Loucy (cell line): ENCODE measurements at regions not wholly inside any gene's neighbourhood (a gene's known extent, or its start where the extent isn't known, plus 50 kb on each side); places are given as distances from the start of the nearest gene placed in this dataset.

ENCODE experiments used
- H2AFZ ChIP-seq: fragments of 200-600 bp; sonication (generic); 2 replicates; pipeline ENCODE4 v1.6.0; 2016; ENCODE audit warnings: antibody characterized with exemption, mild to moderate bottlenecking, low read length, moderate library complexity
- H3F3A ChIP-seq: fragments of 200-600 bp; 2 replicates; pipeline ENCODE4 v1.6.0; 2016; ENCODE audit warnings: antibody characterized with exemption, low read depth, mild to moderate bottlenecking
- H3K27me3 ChIP-seq: fragments of 200-600 bp; sonication (generic); 2 replicates; pipeline ENCODE4 v1.6.1; 2014; ENCODE audit warnings: low read length, mild to moderate bottlenecking; ENCODE audit not compliant: insufficient read depth, poor library complexity, severe bottlenecking
- H3K36me3 ChIP-seq: fragments of 200-600 bp; sonication (generic); 2 replicates; pipeline ENCODE4 v1.6.1; 2016; ENCODE audit warnings: low read length; ENCODE audit not compliant: insufficient read depth
- H3K4me1 ChIP-seq: fragments of 200-600 bp; sonication (generic); 2 replicates; pipeline ENCODE4 v1.5.1; 2014; ENCODE audit warnings: low read length, mild to moderate bottlenecking; ENCODE audit not compliant: insufficient read depth, poor library complexity, severe bottlenecking
- H3K4me2 ChIP-seq: fragments of 200-600 bp; sonication (generic); 2 replicates; pipeline ENCODE4 v1.6.0; 2014; ENCODE audit warnings: antibody characterized with exemption, low read length, low read depth, mild to moderate bottlenecking; ENCODE audit not compliant: poor library complexity, severe bottlenecking
- H3K4me3 ChIP-seq: fragments of 200-600 bp; sonication (generic); 2 replicates; pipeline ENCODE4 v1.5.1; 2014; ENCODE audit warnings: low read length, mild to moderate bottlenecking, mixed read lengths; ENCODE audit not compliant: poor library complexity, severe bottlenecking
- H3K79me2 ChIP-seq: fragments of 200-600 bp; sonication (generic); 2 replicates; pipeline ENCODE4 v1.6.1; 2014; ENCODE audit warnings: low read length; ENCODE audit not compliant: insufficient read depth
- H3K9ac ChIP-seq: fragments of 200-600 bp; sonication (generic); 2 replicates; pipeline ENCODE4 v1.6.0; 2014; ENCODE audit warnings: mild to moderate bottlenecking, low read depth, low read length, moderate library complexity; ENCODE audit not compliant: poor library complexity, severe bottlenecking
- H3K9me2 ChIP-seq: fragments of 200-600 bp; sonication (generic); replicated peaks from 2 replicates; pipeline ENCODE4 v1.6.1; 2016; ENCODE audit warnings: low read depth, low read length, mixed read lengths
- H3K9me3 ChIP-seq: fragments of 200-600 bp; sonication (generic); 2 replicates; pipeline ENCODE4 v1.6.1; 2014; ENCODE audit warnings: mild to moderate bottlenecking, antibody characterized with exemption, low read length, low read depth; ENCODE audit not compliant: insufficient read depth
- H4K20me1 ChIP-seq: fragments of 200-600 bp; sonication (generic); 2 replicates; pipeline ENCODE4 v1.6.0; 2014; ENCODE audit warnings: antibody characterized with exemption, low read length, mild to moderate bottlenecking; ENCODE audit not compliant: insufficient read depth, poor library complexity, severe bottlenecking
- EZH2phosphoT487 ChIP-seq: fragments of 200-600 bp; IDR thresholded peaks from 2 replicates; pipeline ENCODE4 v1.6.1; 2018; ENCODE audit warnings: antibody characterized with exemption, mild to moderate bottlenecking, moderate library complexity, borderline replicate concordance
- TF ChIP-seq, protein P1 (sequence below): fragments of 200-600 bp; sonication (generic); conservative IDR thresholded peaks from 2 replicates; pipeline ENCODE4 v1.5.1; 2014; ENCODE audit warnings: mild to moderate bottlenecking, antibody characterized with exemption, low read length

DNA sequence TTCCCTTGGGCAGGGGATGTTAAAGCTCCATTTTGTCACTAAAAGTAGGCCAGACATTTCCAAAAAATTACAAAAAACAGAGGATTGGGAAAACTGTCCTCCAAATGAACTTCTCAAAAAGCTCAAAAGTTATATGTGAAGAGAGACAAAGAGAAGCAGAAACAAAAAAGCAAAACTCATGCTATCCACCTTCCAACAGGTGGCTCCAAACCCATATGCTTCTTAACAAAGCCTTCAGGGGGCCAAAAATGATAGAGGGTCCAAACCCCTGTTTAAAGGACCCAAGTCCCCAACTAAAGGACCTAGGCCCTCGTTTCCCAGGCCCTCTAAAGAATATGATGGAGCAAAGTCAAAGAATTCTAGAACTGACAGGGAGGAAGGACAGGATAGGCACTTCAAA is 146.7 kb downstream of the AASDHPPT start:
- no peak for TF ChIP-seq EZH2phosphoT487
- TF ChIP-seq, protein P1, sequence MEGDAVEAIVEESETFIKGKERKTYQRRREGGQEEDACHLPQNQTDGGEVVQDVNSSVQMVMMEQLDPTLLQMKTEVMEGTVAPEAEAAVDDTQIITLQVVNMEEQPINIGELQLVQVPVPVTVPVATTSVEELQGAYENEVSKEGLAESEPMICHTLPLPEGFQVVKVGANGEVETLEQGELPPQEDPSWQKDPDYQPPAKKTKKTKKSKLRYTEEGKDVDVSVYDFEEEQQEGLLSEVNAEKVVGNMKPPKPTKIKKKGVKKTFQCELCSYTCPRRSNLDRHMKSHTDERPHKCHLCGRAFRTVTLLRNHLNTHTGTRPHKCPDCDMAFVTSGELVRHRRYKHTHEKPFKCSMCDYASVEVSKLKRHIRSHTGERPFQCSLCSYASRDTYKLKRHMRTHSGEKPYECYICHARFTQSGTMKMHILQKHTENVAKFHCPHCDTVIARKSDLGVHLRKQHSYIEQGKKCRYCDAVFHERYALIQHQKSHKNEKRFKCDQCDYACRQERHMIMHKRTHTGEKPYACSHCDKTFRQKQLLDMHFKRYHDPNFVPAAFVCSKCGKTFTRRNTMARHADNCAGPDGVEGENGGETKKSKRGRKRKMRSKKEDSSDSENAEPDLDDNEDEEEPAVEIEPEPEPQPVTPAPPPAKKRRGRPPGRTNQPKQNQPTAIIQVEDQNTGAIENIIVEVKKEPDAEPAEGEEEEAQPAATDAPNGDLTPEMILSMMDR, result no peak
- no peaks in the 10 kb centered on the region for H3K4me1 ChIP-seq
- no peak overlapping the region for H3K4me2 ChIP-seq
- no peaks in the 10 kb centered on the region for H3K27me3 ChIP-seq
- H3K36me3 ChIP-seq, result no peaks in the 10 kb centered on the region
- no peaks in the 10 kb centered on the region for H3K79me2 ChIP-seq
- no peak overlapping the region for H2AFZ ChIP-seq
- no peaks in the 10 kb centered on the region for H3F3A ChIP-seq
- H4K20me1 ChIP-seq, result no peaks in the 10 kb centered on the region
- no peak overlapping the region for H3K4me3 ChIP-seq
- no peak overlapping the region for H3K9ac ChIP-seq
- 0 out of 2 replicates have a peak, but pooled peaks cover 2% of the 10 kb centered on the region for H3K9me3 ChIP-seq
- no peaks in the 10 kb centered on the region for H3K9me2 ChIP-seq

GRCh38 chr11:106228996-106229395 is 151.5 kb downstream of the AASDHPPT start:
- Histone ChIP-seq H3K79me2 (no peaks in the 10 kb centered on the region), H3K9me2 (no peaks in the 10 kb centered on the region), H3F3A (no peaks in the 10 kb centered on the region), H3K27me3 (no peaks in the 10 kb centered on the region), H3K4me1 (no peaks in the 10 kb centered on the region), H4K20me1 (no peaks in the 10 kb centered on the region), H2AFZ (no peak overlapping the region), H3K9ac (no peak overlapping the region), H3K4me3 (no peak overlapping the region), H3K9me3 (no peaks in the 10 kb centered on the region), H3K4me2 (no peak overlapping the region), H3K36me3 (no peaks in the 10 kb centered on the region)
- TF ChIP-seq, protein P1, result no peak
- TF ChIP-seq EZH2phosphoT487, result no peak

- no peaks in the 10 kb centered on the region for H3F3A ChIP-seq
- H3K36me3 ChIP-seq, result no peaks in the 10 kb centered on the region
- H3K4me1 ChIP-seq, result no peaks in the 10 kb centered on the region
- H3K4me3 ChIP-seq, result no peak overlapping the region
- H2AFZ ChIP-seq, result no peak overlapping the region
- no peak overlapping the region for H3K9ac ChIP-seq
- no peaks in the 10 kb centered on the region for H3K9me2 ChIP-seq
- no peaks in the 10 kb centered on the region for H3K9me3 ChIP-seq
- no peak overlapping the region for H3K4me2 ChIP-seq
- no peaks in the 10 kb centered on the region for H4K20me1 ChIP-seq
- H3K27me3 ChIP-seq, result no peaks in the 10 kb centered on the region
- H3K79me2 ChIP-seq, result no peaks in the 10 kb centered on the region
- TF ChIP-seq, protein P1, result no peak
Measured at GRCh38 chr11:106231591-106231990, 154.1 kb downstream of the AASDHPPT start.
